HEK293T (cell line): ENCODE measurements at regions not wholly inside any gene's neighbourhood (a gene's known extent, or its start where the extent isn't known, plus 50 kb on each side); places are given as distances from the start of the nearest gene placed in this dataset.

Experiments
- FOXA1 ChIP-seq: fragments of 450-650 bp; IDR thresholded peaks from 2 replicates; pipeline ENCODE4 v1.6.1; 2016; ENCODE audit warnings: mild to moderate bottlenecking
- FOXK2 ChIP-seq: fragments of 450-650 bp; IDR thresholded peaks from 2 replicates; pipeline ENCODE4 v1.6.1; 2016; ENCODE audit warnings: mild to moderate bottlenecking
- FOXM1 ChIP-seq: fragments of 450-650 bp; IDR thresholded peaks from 2 replicates; pipeline ENCODE4 v1.6.1; 2017; ENCODE audit warnings: mild to moderate bottlenecking, borderline replicate concordance
- HDGF ChIP-seq: fragments of 450-650 bp; IDR thresholded peaks from 2 replicates; pipeline ENCODE4 v1.6.1; 2017; ENCODE audit warnings: antibody characterized with exemption, borderline replicate concordance
- L3MBTL2 ChIP-seq: fragments of 450-650 bp; conservative IDR thresholded peaks from 2 replicates; pipeline ENCODE4 v1.6.1; 2016; ENCODE audit warnings: mild to moderate bottlenecking
- SUZ12 ChIP-seq: fragments of 450-650 bp; IDR thresholded peaks from 2 replicates; pipeline ENCODE4 v1.6.1; 2016; ENCODE audit warnings: mild to moderate bottlenecking

DNA sequence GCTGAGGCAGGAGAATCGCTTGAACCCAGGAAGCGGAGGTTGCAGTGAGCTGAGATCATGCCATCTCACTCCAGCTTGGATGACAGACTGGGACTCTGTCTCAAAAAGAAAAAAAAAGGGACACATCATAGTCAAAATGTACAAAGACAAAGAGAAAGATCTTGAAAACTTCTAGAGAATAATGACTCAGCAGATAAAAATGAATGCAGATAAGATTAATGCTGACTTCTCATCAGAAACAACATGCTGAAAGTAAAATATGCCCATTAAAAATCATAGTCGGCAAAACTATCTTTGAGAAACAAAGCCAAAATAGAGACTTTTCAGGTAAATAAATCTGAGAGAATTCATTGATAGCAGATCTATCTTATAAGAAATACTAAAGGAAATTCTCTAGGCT, 271.1 kb upstream of the GPR149 start:
- no peak for TF ChIP-seq FOXM1
- no peak for TF ChIP-seq FOXK2
- no peak for TF ChIP-seq SUZ12
- TF ChIP-seq FOXA1 = no peak
- TF ChIP-seq L3MBTL2 = no peak
- TF ChIP-seq HDGF = no peak
